Sigmoid colon (tissue), 6 donors: ENCODE measurements at regions not wholly inside any gene's neighbourhood (a gene's known extent, or its start where the extent isn't known, plus 50 kb on each side); places are given as distances from the start of the nearest gene placed in this dataset.
"Not testable (repeated sequence)": the region's sequence is repeated elsewhere in the genome, so short reads cannot be mapped to it uniquely, and the experiment has no call there.

ENCODE experiments used
- DNase-seq: peaks from one replicate; pipeline ENCODE4 v3.0.0-alpha.2; 2019
- H3K27ac ChIP-seq, 4 donors: fragments of 200-600 bp; sonication (generic); one replicate each; pipeline ENCODE4 v1.5.1; 2016 to 2019; ENCODE audit warnings: mild to moderate bottlenecking in 1 of 4
- H3K27me3 ChIP-seq, 3 donors: fragments of 200-600 bp; sonication (generic); one replicate each; pipeline ENCODE4 v1.5.1; 2019; ENCODE audit warnings: mild to moderate bottlenecking in 1 of 3
- H3K36me3 ChIP-seq, 4 donors: fragments of 200-600 bp; sonication (generic); one replicate each; pipeline ENCODE4 v1.5.1; 2016 to 2019
- H3K4me1 ChIP-seq, 4 donors: fragments of 200-600 bp; sonication (generic); one replicate each; pipeline ENCODE4 v1.5.1; 2017 to 2019
- H3K4me3 ChIP-seq, 4 donors: fragments of 200-600 bp; sonication (generic); one replicate each; pipeline ENCODE4 v1.5.1; 2017 to 2019; ENCODE audit warnings: mild to moderate bottlenecking in 2 of 4, moderate library complexity in 1 of 4
- H3K9me3 ChIP-seq, 4 donors: fragments of 200-600 bp in 3 of 4; sonication (generic) in 3 of 4; one replicate each; pipeline versions ENCODE4 v1.5.1 to v1.6.1; 2013 to 2019
- EP300 ChIP-seq, 4 donors: sonication (generic); formaldehyde crosslinking; IDR thresholded peaks; one replicate each; pipeline ENCODE4 v1.6.1; 2017; ENCODE audit warnings: antibody characterized with exemption in 4 of 4
- POLR2A ChIP-seq, 2 donors: fragments of 450-650 bp; IDR thresholded peaks; one replicate each; pipeline ENCODE4 v1.6.1; 2016; ENCODE audit warnings: antibody characterized with exemption in 2 of 2, mild to moderate bottlenecking in 2 of 2, moderate library complexity in 2 of 2
- POLR2AphosphoS5 ChIP-seq, 4 donors: sonication (generic); formaldehyde crosslinking; IDR thresholded peaks; one replicate each; pipeline ENCODE4 v1.6.1; 2017; ENCODE audit warnings: antibody characterized with exemption in 4 of 4
- WGBS, 2 donors: extraction: QIAGEN DNeasy Blood & Tissue Kit; methylation state at CpG; one replicate each; pipeline ENCODE4 v1.1.7; 2013; 5-methylcytosine and 5-hydroxymethylcytosine counted together
- intact Hi-C: fragments of 100-400 bp; cut with DNase I; formaldehyde crosslinking; loops from one replicate; pipeline ENCODE4 v1.15.1; 2023
- TF ChIP-seq, protein P1 (sequence below), 4 experiments: fragments of 450-650 bp in 3 of 4; fragments of 200-600 bp in 1 of 4; IDR thresholded peaks; one replicate each; pipeline ENCODE4 v1.5.1; 2016 to 2019; ENCODE audit warnings: antibody characterized with exemption in 4 of 4, mild to moderate bottlenecking in 3 of 4, moderate library complexity in 2 of 4
- donor health status: healthy with polysubstance abuse.
- donor health status: healthy.

DNA sequence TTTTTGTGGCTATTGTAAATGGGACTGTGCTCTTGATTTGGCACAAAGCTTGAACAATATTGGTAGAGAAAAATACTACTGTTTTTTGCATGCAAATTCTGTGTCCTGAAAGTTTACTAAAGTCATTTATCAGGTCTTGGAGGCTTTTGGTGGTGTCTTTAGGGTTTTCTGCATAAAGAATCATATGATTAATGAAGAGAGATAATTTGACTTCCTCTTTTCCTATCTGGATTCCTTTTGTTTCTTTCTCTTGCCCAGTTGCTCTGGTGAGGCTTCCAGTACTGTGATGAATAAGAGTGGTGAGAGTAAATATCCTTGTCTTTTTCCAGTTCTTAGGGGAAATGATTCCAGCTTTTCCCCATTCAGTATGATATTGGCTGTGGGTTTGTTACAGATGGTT, 1166.7 kb downstream of the NCAM2 start:
- DNase-seq: no peak
- H3K4me1 ChIP-seq: no peaks in the 10 kb centered on the region
- intact Hi-C loops: no loop called here
- no peaks in the 10 kb centered on the region for H3K36me3 ChIP-seq
- peaks cover 0 to 3% (median 0%) of the 10 kb centered on the region in 4 donors for H3K9me3 ChIP-seq
- TF ChIP-seq POLR2AphosphoS5 (IDR thresholded peaks at IDR 0.05): no peak
- TF ChIP-seq EP300 (IDR thresholded peaks at IDR 0.05): no peak
- TF ChIP-seq POLR2A (IDR thresholded peaks at IDR 0.05): no peak
- TF ChIP-seq, protein P1, sequence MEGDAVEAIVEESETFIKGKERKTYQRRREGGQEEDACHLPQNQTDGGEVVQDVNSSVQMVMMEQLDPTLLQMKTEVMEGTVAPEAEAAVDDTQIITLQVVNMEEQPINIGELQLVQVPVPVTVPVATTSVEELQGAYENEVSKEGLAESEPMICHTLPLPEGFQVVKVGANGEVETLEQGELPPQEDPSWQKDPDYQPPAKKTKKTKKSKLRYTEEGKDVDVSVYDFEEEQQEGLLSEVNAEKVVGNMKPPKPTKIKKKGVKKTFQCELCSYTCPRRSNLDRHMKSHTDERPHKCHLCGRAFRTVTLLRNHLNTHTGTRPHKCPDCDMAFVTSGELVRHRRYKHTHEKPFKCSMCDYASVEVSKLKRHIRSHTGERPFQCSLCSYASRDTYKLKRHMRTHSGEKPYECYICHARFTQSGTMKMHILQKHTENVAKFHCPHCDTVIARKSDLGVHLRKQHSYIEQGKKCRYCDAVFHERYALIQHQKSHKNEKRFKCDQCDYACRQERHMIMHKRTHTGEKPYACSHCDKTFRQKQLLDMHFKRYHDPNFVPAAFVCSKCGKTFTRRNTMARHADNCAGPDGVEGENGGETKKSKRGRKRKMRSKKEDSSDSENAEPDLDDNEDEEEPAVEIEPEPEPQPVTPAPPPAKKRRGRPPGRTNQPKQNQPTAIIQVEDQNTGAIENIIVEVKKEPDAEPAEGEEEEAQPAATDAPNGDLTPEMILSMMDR (IDR thresholded peaks at IDR 0.05): no peak
- H3K27me3 ChIP-seq: no peaks in the 10 kb centered on the region
- H3K27ac ChIP-seq: no peak overlapping the region
- no peak overlapping the region for H3K4me3 ChIP-seq

DNA sequence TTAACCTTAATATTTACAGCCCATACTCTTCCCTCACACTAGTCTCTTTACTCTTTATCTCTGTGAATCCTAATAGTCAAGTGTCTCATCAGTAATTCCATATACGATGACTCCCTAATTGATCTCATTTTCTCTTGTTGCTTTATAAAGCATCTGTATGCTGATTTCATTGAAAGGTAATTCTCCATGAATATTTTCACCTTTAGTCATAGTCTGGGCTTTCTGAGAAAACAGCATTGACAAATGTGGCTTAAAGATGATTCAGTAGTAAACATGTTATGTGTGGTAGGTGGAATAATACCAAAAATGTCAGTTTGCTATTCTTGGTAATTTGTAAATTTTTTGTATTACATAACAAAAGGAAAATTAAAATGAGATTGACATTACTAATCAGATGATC, 1176.5 kb downstream of the NCAM2 start:
- Histone ChIP-seq H3K4me3 (no peak overlapping the region), H3K27me3 (no peaks in the 10 kb centered on the region), H3K36me3 (no peaks in the 10 kb centered on the region), H3K4me1 (no peaks in the 10 kb centered on the region), H3K27ac (no peak overlapping the region), H3K9me3 (no peaks in the 10 kb centered on the region)
- DNase-seq: no peak
- no peak for TF ChIP-seq POLR2A (IDR thresholded peaks at IDR 0.05)
- no peak for TF ChIP-seq EP300 (IDR thresholded peaks at IDR 0.05)
- TF ChIP-seq POLR2AphosphoS5 (IDR thresholded peaks at IDR 0.05): no peak
- TF ChIP-seq, protein P1 (IDR thresholded peaks at IDR 0.05): no peak
- WGBS, 2 donors: 93 to 94% methylated on average over 1 of the region's 1 CpG
- intact Hi-C loops: no loop called here

DNA sequence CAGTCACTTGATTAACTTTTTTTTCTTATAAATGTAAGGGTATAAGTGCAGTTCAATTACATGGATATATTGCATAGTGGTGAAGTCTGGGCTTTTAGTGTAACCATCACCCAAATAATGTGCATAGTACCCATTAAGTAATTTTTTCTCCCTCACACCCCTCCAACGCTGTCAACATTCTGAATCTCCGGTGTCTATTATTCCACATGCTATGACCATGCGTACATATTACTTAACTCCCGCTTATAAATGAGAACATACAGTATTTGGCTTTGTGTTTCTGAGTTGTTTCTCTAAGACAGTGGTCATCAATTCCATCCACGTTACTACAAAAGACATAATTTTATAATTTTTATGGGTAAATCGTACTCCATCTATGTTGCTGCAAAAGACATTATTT, 1191.1 kb downstream of the NCAM2 start:
- no peaks in the 10 kb centered on the region for H3K27me3 ChIP-seq
- H3K4me3 ChIP-seq: no peak overlapping the region
- no peaks in the 10 kb centered on the region for H3K4me1 ChIP-seq
- 95 to 96% methylated on average over 6 of the region's 6 CpGs for WGBS, 2 donors
- no peak for TF ChIP-seq EP300 (IDR thresholded peaks at IDR 0.05)
- no peak for TF ChIP-seq POLR2A (IDR thresholded peaks at IDR 0.05)
- TF ChIP-seq, protein P1 (IDR thresholded peaks at IDR 0.05): no peak
- TF ChIP-seq POLR2AphosphoS5 (IDR thresholded peaks at IDR 0.05): no peak
- intact Hi-C loops: no loop called here
- DNase-seq: no peak
- no peaks in the 10 kb centered on the region for H3K36me3 ChIP-seq
- H3K9me3 ChIP-seq: peaks cover 0 to 2% (median 0%) of the 10 kb centered on the region in 4 donors
- H3K27ac ChIP-seq: no peak overlapping the region

DNA sequence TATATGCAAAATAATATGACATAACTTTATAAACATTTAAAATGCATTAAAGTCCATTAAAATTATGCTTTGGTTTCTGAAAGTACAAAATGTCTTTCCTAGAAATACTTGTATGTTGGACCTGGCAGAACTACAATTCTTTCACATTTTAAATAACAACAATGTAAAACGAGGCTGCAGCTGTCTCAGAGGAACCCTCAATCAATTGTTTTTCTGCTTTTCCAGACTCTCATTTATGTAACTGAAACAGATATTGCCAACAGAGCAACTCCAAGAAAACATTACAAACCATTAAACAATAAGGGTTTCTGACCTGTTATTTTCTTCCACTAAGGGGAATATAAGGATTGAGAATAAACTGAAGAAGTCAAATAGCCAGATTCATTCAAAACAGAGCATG, 1193.4 kb downstream of the NCAM2 start:
- DNase-seq: no peak
- TF ChIP-seq POLR2AphosphoS5 (IDR thresholded peaks at IDR 0.05): no peak
- TF ChIP-seq POLR2A (IDR thresholded peaks at IDR 0.05): no peak
- H3K9me3 ChIP-seq: peaks cover 0 to 2% (median 0%) of the 10 kb centered on the region in 4 donors
- H3K27me3 ChIP-seq: no peaks in the 10 kb centered on the region
- H3K36me3 ChIP-seq: no peaks in the 10 kb centered on the region
- 37 to 48% methylated on average over 1 of the region's 1 CpG for WGBS, 2 donors
- H3K4me1 ChIP-seq: no peaks in the 10 kb centered on the region
- no peak overlapping the region for H3K4me3 ChIP-seq
- H3K27ac ChIP-seq: no peak overlapping the region
- intact Hi-C loops: no loop called here

DNA sequence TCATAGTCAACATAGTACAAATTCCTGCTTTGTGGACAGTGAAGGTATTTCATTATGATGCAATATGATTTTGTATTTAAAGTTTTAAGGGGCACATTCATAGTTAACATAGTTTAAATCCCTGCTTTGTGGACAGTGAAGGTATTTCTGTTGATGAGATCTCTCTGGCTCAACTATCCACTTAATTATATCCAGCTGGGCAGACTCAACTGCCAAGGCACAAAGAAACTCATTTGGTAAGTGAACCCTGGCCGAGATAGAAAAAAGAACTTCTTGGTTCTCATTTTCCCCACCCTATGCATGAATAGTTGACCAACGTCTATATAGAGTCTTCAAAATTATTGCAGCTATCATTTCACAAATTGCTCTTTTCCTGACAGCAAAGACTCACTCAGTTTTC, 1194.6 kb downstream of the NCAM2 start:
- WGBS, 2 donors: 54 to 74% methylated on average over 2 of the region's 2 CpGs
- no peaks in the 10 kb centered on the region for H3K27me3 ChIP-seq
- no peak overlapping the region for H3K4me3 ChIP-seq
- TF ChIP-seq POLR2A (IDR thresholded peaks at IDR 0.05) (no peak), POLR2AphosphoS5 (IDR thresholded peaks at IDR 0.05) (no peak), EP300 (IDR thresholded peaks at IDR 0.05) (no peak)
- TF ChIP-seq, protein P1 (IDR thresholded peaks at IDR 0.05): no peak
- no peak overlapping the region for H3K27ac ChIP-seq
- no peak for DNase-seq
- no peaks in the 10 kb centered on the region for H3K4me1 ChIP-seq
- peaks cover 0 to 2% (median 0%) of the 10 kb centered on the region in 4 donors for H3K9me3 ChIP-seq
- no peaks in the 10 kb centered on the region for H3K36me3 ChIP-seq
- intact Hi-C loops: no loop called here

DNA sequence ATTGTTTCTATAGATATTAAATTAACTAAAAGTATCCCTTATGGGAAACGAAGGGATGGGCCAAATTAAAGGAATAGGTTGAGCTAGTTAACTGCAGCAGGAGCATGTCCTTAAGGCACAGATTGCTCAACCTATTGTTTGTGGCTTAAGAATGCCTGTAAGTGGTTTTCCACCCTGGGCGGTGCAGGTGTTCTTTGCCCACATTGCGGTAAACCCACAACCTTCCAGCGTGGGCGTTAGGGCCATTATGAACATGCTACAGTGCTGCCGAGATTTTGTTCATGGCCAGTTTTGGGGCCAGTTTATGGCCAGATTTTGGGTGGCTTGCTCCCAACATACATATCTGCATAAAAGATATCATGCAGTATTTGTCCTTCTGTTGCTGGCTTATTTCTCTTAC, 1196.8 kb downstream of the NCAM2 start:
- H3K4me1 ChIP-seq, H3K36me3 ChIP-seq, H3K9me3 ChIP-seq, DNase-seq, H3K4me3 ChIP-seq, intact Hi-C loops, H3K27me3 ChIP-seq, H3K27ac ChIP-seq: not testable (repeated sequence)
- WGBS, 2 donors: 85 to 89% methylated on average over 6 of the region's 6 CpGs
